Gastrocnemius medialis (tissue), 4 donors: ENCODE measurements at regions not wholly inside any gene's neighbourhood (a gene's known extent, or its start where the extent isn't known, plus 50 kb on each side); places are given as distances from the start of the nearest gene placed in this dataset.

ENCODE experiments used
- CTCF ChIP-seq, 5 experiments: fragments of 450-650 bp in 3 of 5; fragments of 200-600 bp in 2 of 5; sonication (generic) in 2 of 5; IDR thresholded peaks in 4 of 5; conservative IDR thresholded peaks in 1 of 5; 1 replicate in 4 of 5; 2 replicates in 1 of 5; pipeline ENCODE4 v1.5.1; 2016 to 2019; ENCODE audit warnings: antibody characterized with exemption in 5 of 5, mild to moderate bottlenecking in 3 of 5, moderate library complexity in 3 of 5
- POLR2A ChIP-seq, 2 donors: fragments of 450-650 bp; IDR thresholded peaks; one replicate each; pipeline ENCODE4 v1.6.1; 2017; ENCODE audit warnings: antibody characterized with exemption in 2 of 2, mild to moderate bottlenecking in 2 of 2, moderate library complexity in 2 of 2

GRCh38 chr20:10724449-10725173 lies 50.8 kb upstream of the JAG1 start:
- no peak for TF ChIP-seq CTCF (IDR thresholded peaks at IDR 0.05 in 4 of 5, conservative IDR thresholded peaks at IDR 0.05 in 1 of 5)
- no peak for TF ChIP-seq POLR2A (IDR thresholded peaks at IDR 0.05)
